SK-N-SH (cell line): ENCODE measurements at regions not wholly inside any gene's neighbourhood (a gene's known extent, or its start where the extent isn't known, plus 50 kb on each side); places are given as distances from the start of the nearest gene placed in this dataset.
"Not testable (repeated sequence)": the region's sequence is repeated elsewhere in the genome, so short reads cannot be mapped to it uniquely, and the experiment has no call there.

Experiments used
- CTCF ChIA-PET: fragments of 300-600, 350-600 bp; formaldehyde crosslinking; extraction: SDS; loops from one replicate; lab custom pipeline; 2021; lab: Yijun Ruan, JAX
- POLR2A ChIA-PET: fragments of 350-600 bp; sonication (Branson Sonifier 250); formaldehyde crosslinking; extraction: SDS; loops from one replicate; lab custom pipeline; 2020; ENCODE audit warnings: antibody characterized with exemption, inconsistent platforms; lab: Yijun Ruan, JAX
- DNase-seq: peaks from one replicate; pipeline ENCODE4 v3.0.0; 2012
- H2AFZ ChIP-seq: fragments of 200-600 bp; sonication (generic); 2 replicates; pipeline ENCODE4 v1.8.1; 2016; ENCODE audit warnings: antibody characterized with exemption, mild to moderate bottlenecking, low read depth
- H3F3A ChIP-seq: fragments of 200-600 bp; sonication (generic); replicated peaks from 2 replicates; pipeline ENCODE3; 2016; ENCODE audit warnings: antibody characterized with exemption, mild to moderate bottlenecking; ENCODE audit not compliant: insufficient read depth
- H3K27ac ChIP-seq, 2 experiments: fragments of 200-500 bp in 1 of 2; fragments of 200-600 bp in 1 of 2; sonication (Bioruptor generic) in 1 of 2; sonication (generic), shearing (Covaris generic) in 1 of 2; 2 replicates each; pipeline versions ENCODE4 v1.5.1 to v1.6.1; 2014 to 2016; ENCODE audit warnings: low read depth in 2 of 2, inconsistent platforms in 1 of 2, low read length in 1 of 2, mild to moderate bottlenecking in 1 of 2, mixed read lengths in 1 of 2
- H3K27me3 ChIP-seq: fragments of 200-600 bp; sonication (generic), shearing (Covaris generic); 2 replicates; pipeline ENCODE4 v1.6.1; 2016; ENCODE audit warnings: mixed run types; ENCODE audit not compliant: insufficient read depth
- H3K36me3 ChIP-seq, 2 experiments: fragments of 200-500 bp in 1 of 2; fragments of 200-600 bp in 1 of 2; sonication (Bioruptor generic) in 1 of 2; sonication (generic) in 1 of 2; replicated peaks in 1 of 2; 2 replicates each; pipeline versions ENCODE3 to v1.5.1; 2014 to 2016; ENCODE audit warnings: low read length in 1 of 2, mild to moderate bottlenecking in 1 of 2; ENCODE audit not compliant: insufficient read depth in 2 of 2, control insufficient read depth in 1 of 2
- H3K4me1 ChIP-seq, 2 experiments: fragments of 200-500 bp in 1 of 2; fragments of 200-600 bp in 1 of 2; sonication (Bioruptor generic) in 1 of 2; sonication (generic), shearing (Covaris generic) in 1 of 2; 2 replicates each; pipeline versions ENCODE4 v1.5.1 to v1.6.1; 2014 to 2016; ENCODE audit warnings: low read depth in 1 of 2, low read length in 1 of 2, mixed run types in 1 of 2; ENCODE audit not compliant: insufficient read depth in 2 of 2, control insufficient read depth in 1 of 2
- H3K4me2 ChIP-seq: fragments of 200-600 bp; sonication (generic), shearing (Covaris generic); 2 replicates; pipeline ENCODE4 v1.6.1; 2017; ENCODE audit warnings: mixed run types
- H3K4me3 ChIP-seq, 2 experiments: fragments of 200-500 bp in 1 of 2; fragments of 200-600 bp in 1 of 2; sonication (Bioruptor generic) in 1 of 2; sonication (generic), shearing (Covaris generic) in 1 of 2; 2 replicates each; pipeline versions ENCODE4 v1.5.1 to v1.8.1; 2014 to 2016; ENCODE audit warnings: low read depth in 2 of 2, inconsistent platforms in 1 of 2, low read length in 1 of 2, mild to moderate bottlenecking in 1 of 2, mixed read lengths in 1 of 2, moderate library complexity in 1 of 2
- H3K79me2 ChIP-seq: fragments of 200-600 bp; sonication (generic); 2 replicates; pipeline ENCODE4 v1.8.1; 2017; ENCODE audit warnings: mild to moderate bottlenecking; ENCODE audit not compliant: insufficient read depth
- H3K9ac ChIP-seq: fragments of 200-600 bp; sonication (generic); 2 replicates; pipeline ENCODE4 v1.6.1; 2017; ENCODE audit warnings: mixed run types
- H3K9me2 ChIP-seq: fragments of 200-600 bp; sonication (generic); 2 replicates; pipeline ENCODE4 v1.6.1; 2017; ENCODE audit warnings: mixed run types
- H3K9me3 ChIP-seq: fragments of 200-600 bp; sonication (generic); 2 replicates; pipeline ENCODE4 v1.6.1; 2017; ENCODE audit warnings: mixed run types, mild to moderate bottlenecking, moderate library complexity
- H4K20me1 ChIP-seq: fragments of 200-600 bp; sonication (generic); 2 replicates; pipeline ENCODE4 v1.6.1; 2017; ENCODE audit warnings: mild to moderate bottlenecking, mixed run types; ENCODE audit not compliant: insufficient read depth
- EZH2phosphoT487 ChIP-seq: fragments of 200-600 bp; sonication (generic); IDR thresholded peaks from 2 replicates; pipeline ENCODE4 v1.6.1; 2017; ENCODE audit warnings: low read depth, mixed run types, mild to moderate bottlenecking, antibody characterized with exemption, moderate library complexity, borderline replicate concordance
- JUND ChIP-seq: IDR thresholded peaks from 2 replicates; pipeline ENCODE4 v1.4.0; 2012
- NFIC ChIP-seq: IDR thresholded peaks from 2 replicates; pipeline ENCODE4 v1.4.0; 2012; ENCODE audit warnings: borderline replicate concordance
- POLR2AphosphoS5 ChIP-seq: IDR thresholded peaks from 2 replicates; pipeline ENCODE4 v1.6.1; 2012; ENCODE audit warnings: low read depth, low read length
- RFX5 ChIP-seq: IDR thresholded peaks from 2 replicates; pipeline ENCODE4 v1.6.1; 2012; ENCODE audit warnings: mild to moderate bottlenecking, improper control_type of control experiment, low read length
- RXRA ChIP-seq: IDR thresholded peaks from 2 replicates; pipeline ENCODE4 v1.4.0; 2012; ENCODE audit warnings: low read depth, mild to moderate bottlenecking, borderline replicate concordance
- SMC3 ChIP-seq: IDR thresholded peaks from 2 replicates; pipeline ENCODE4 v1.6.1; 2012; ENCODE audit warnings: low read depth, low read length, improper control_type of control experiment
- TCF12 ChIP-seq: IDR thresholded peaks from 2 replicates; pipeline ENCODE4 v1.4.0; 2012
- TEAD4 ChIP-seq: IDR thresholded peaks from 2 replicates; pipeline ENCODE4 v1.4.0; 2012; ENCODE audit warnings: mild to moderate bottlenecking, borderline replicate concordance; ENCODE audit not compliant: insufficient read depth
- WGBS: methylation state at CpG from one replicate; pipeline ENCODE4 v1.1.6; 2017; ENCODE audit warnings: low lambda C conversion rate; 5-methylcytosine and 5-hydroxymethylcytosine counted together
- TF ChIP-seq, protein P1 (sequence below): IDR thresholded peaks from 2 replicates; pipeline ENCODE4 v1.6.1; 2012; ENCODE audit warnings: mild to moderate bottlenecking, low read depth, low read length, moderate library complexity
- TF ChIP-seq, protein P2 (sequence below): fragments of 200-600 bp; sonication (generic); IDR thresholded peaks from 2 replicates; pipeline ENCODE4 v1.6.1; 2017; ENCODE audit warnings: antibody characterized with exemption, mild to moderate bottlenecking, moderate library complexity
- TF ChIP-seq, protein P3 (sequence below): fragments of 150-350 bp; IDR thresholded peaks from 2 replicates; pipeline ENCODE4 v1.6.1; 2016; ENCODE audit warnings: mild to moderate bottlenecking, low read depth, low read length
- TF ChIP-seq, protein P4 (sequence below): IDR thresholded peaks from 2 replicates; pipeline ENCODE4 v1.4.0; 2012; ENCODE audit warnings: low read depth
- TF ChIP-seq, protein P5 (sequence below): IDR thresholded peaks from 2 replicates; pipeline ENCODE4 v1.4.0; 2012; ENCODE audit warnings: low read depth, borderline replicate concordance
- TF ChIP-seq, protein P6 (sequence below): IDR thresholded peaks from 2 replicates; pipeline ENCODE4; 2012

DNA sequence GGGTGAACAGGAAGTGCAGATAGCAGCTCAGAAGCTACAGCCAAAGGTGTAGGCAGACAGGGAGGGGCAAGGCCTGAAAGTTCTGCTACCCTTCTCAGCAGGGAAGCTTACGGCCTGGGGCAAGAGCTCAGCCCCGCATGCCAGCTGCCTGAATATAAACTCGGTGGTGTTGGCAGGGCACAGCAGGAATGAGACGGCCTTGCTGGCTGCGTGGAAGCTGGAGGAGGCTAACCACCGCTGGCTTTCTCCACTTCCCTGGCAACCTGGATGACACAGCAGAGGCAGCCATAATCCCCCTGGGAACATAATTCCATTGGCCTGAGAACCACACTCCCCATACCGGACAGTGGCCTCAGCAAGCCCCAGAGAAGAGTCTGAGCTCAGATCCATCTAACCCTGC lies 81.9 kb upstream of the PRRC2C start:
- Histone ChIP-seq H3K27ac (no peak overlapping the region), H2AFZ (no peak overlapping the region), H4K20me1 (no peaks in the 10 kb centered on the region), H3K9ac (no peak overlapping the region), H3K4me3 (no peak overlapping the region), H3K9me3 (no peaks in the 10 kb centered on the region), H3K9me2 (no peaks in the 10 kb centered on the region), H3K4me1 (no peaks in the 10 kb centered on the region), H3K79me2 (no peaks in the 10 kb centered on the region; the same call in 1 of the 2 replicates), H3K36me3 (no peaks in the 10 kb centered on the region), H3K27me3 (no peaks in the 10 kb centered on the region), H3K4me2 (no peak overlapping the region), H3F3A (no peaks in the 10 kb centered on the region)
- CTCF ChIA-PET = interaction anchor here (0.8 to 1.4 kb wide), 3 partner anchors 82 to 158 kb away, joined by 3 read pairs; partner anchors contain the start of genes FMO4 and PRRC2C
- 50% methylated on average over 1 of the region's 7 CpGs for WGBS
- no peak for DNase-seq
- TF ChIP-seq, protein P1, sequence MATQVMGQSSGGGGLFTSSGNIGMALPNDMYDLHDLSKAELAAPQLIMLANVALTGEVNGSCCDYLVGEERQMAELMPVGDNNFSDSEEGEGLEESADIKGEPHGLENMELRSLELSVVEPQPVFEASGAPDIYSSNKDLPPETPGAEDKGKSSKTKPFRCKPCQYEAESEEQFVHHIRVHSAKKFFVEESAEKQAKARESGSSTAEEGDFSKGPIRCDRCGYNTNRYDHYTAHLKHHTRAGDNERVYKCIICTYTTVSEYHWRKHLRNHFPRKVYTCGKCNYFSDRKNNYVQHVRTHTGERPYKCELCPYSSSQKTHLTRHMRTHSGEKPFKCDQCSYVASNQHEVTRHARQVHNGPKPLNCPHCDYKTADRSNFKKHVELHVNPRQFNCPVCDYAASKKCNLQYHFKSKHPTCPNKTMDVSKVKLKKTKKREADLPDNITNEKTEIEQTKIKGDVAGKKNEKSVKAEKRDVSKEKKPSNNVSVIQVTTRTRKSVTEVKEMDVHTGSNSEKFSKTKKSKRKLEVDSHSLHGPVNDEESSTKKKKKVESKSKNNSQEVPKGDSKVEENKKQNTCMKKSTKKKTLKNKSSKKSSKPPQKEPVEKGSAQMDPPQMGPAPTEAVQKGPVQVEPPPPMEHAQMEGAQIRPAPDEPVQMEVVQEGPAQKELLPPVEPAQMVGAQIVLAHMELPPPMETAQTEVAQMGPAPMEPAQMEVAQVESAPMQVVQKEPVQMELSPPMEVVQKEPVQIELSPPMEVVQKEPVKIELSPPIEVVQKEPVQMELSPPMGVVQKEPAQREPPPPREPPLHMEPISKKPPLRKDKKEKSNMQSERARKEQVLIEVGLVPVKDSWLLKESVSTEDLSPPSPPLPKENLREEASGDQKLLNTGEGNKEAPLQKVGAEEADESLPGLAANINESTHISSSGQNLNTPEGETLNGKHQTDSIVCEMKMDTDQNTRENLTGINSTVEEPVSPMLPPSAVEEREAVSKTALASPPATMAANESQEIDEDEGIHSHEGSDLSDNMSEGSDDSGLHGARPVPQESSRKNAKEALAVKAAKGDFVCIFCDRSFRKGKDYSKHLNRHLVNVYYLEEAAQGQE = no peak
- TF ChIP-seq TCF12 (no peak), NFIC (no peak), RXRA (no peak), TEAD4 (no peak), RFX5 (no peak), EZH2phosphoT487 (no peak)
- TF ChIP-seq, protein P2, sequence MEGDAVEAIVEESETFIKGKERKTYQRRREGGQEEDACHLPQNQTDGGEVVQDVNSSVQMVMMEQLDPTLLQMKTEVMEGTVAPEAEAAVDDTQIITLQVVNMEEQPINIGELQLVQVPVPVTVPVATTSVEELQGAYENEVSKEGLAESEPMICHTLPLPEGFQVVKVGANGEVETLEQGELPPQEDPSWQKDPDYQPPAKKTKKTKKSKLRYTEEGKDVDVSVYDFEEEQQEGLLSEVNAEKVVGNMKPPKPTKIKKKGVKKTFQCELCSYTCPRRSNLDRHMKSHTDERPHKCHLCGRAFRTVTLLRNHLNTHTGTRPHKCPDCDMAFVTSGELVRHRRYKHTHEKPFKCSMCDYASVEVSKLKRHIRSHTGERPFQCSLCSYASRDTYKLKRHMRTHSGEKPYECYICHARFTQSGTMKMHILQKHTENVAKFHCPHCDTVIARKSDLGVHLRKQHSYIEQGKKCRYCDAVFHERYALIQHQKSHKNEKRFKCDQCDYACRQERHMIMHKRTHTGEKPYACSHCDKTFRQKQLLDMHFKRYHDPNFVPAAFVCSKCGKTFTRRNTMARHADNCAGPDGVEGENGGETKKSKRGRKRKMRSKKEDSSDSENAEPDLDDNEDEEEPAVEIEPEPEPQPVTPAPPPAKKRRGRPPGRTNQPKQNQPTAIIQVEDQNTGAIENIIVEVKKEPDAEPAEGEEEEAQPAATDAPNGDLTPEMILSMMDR = no peak
- TF ChIP-seq, protein P3, sequence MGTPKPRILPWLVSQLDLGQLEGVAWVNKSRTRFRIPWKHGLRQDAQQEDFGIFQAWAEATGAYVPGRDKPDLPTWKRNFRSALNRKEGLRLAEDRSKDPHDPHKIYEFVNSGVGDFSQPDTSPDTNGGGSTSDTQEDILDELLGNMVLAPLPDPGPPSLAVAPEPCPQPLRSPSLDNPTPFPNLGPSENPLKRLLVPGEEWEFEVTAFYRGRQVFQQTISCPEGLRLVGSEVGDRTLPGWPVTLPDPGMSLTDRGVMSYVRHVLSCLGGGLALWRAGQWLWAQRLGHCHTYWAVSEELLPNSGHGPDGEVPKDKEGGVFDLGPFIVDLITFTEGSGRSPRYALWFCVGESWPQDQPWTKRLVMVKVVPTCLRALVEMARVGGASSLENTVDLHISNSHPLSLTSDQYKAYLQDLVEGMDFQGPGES = no peak
- TF ChIP-seq, protein P4, sequence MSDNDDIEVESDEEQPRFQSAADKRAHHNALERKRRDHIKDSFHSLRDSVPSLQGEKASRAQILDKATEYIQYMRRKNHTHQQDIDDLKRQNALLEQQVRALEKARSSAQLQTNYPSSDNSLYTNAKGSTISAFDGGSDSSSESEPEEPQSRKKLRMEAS = no peak
- POLR2A ChIA-PET = no interaction called here

DNA sequence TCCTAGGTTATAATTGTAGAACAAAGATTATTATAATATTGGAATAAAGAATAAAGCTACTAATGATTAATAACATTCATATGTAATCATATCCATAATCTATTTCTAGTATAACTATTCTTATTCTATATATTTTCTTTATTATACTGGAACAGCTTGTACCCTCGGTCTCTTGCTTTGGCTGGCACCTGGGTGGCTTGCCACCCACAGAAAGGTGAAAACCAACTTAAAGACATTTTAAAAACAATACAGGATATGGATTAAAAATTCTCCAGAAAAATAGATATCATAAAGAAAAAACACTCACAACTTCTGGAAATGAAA lies 80.0 kb upstream of the PRRC2C start:
- Histone ChIP-seq H3F3A (no peaks in the 10 kb centered on the region), H3K4me1 (no peaks in the 10 kb centered on the region), H3K36me3 (no peaks in the 10 kb centered on the region), H3K4me2 (no peak overlapping the region), H4K20me1 (no peaks in the 10 kb centered on the region), H3K9me3 (no peaks in the 10 kb centered on the region), H3K79me2 (no peaks in the 10 kb centered on the region; the same call in 1 of the 2 replicates), H3K4me3 (no peak overlapping the region), H3K27me3 (no peaks in the 10 kb centered on the region), H3K9me2 (no peaks in the 10 kb centered on the region), H3K27ac (no peak overlapping the region), H2AFZ (no peak overlapping the region), H3K9ac (no peak overlapping the region)
- no peak for DNase-seq
- POLR2A ChIA-PET = no interaction called here
- no peak for TF ChIP-seq TCF12
- TF ChIP-seq, protein P5, sequence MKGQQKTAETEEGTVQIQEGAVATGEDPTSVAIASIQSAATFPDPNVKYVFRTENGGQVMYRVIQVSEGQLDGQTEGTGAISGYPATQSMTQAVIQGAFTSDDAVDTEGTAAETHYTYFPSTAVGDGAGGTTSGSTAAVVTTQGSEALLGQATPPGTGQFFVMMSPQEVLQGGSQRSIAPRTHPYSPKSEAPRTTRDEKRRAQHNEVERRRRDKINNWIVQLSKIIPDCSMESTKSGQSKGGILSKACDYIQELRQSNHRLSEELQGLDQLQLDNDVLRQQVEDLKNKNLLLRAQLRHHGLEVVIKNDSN = no peak
- TF ChIP-seq, protein P6, sequence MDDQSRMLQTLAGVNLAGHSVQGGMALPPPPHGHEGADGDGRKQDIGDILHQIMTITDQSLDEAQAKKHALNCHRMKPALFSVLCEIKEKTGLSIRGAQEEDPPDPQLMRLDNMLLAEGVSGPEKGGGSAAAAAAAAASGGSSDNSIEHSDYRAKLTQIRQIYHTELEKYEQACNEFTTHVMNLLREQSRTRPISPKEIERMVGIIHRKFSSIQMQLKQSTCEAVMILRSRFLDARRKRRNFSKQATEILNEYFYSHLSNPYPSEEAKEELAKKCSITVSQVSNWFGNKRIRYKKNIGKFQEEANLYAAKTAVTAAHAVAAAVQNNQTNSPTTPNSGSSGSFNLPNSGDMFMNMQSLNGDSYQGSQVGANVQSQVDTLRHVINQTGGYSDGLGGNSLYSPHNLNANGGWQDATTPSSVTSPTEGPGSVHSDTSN = no peak
- no peak for TF ChIP-seq SMC3
- no peak for TF ChIP-seq JUND
- no peak for TF ChIP-seq POLR2AphosphoS5
- CTCF ChIA-PET = interaction anchor here (1.1 kb wide), 3 partner anchors 8 to 1715 kb away, joined by 3 read pairs; no protein-coding TSS in a partner anchor
- 32% methylated on average over 1 of the region's 1 CpG for WGBS

DNA sequence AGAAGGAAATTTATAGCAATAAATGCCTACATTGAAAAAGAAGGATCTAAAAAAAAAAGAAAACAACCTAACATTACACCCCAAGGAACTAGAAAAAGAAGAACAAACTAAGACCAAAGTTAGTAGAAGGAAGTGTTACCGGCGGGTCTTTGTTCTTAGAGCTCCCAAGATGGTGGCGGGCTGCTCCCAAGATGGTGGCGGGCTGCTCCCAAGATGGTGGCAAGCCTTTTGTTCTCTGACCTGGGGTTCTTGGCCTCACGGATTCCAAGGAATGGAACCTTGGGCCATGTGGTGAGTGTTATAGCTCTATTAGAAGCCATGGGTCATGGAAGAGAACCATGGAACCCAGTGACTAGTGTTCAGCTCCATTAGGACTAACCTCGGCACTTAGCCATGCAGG lies 71.8 kb upstream of the PRRC2C start:
- CTCF ChIA-PET, H3K4me3 ChIP-seq, H3K9me3 ChIP-seq, H3K4me1 ChIP-seq, H4K20me1 ChIP-seq, H3K36me3 ChIP-seq, H3K9ac ChIP-seq, H3K79me2 ChIP-seq, DNase-seq, H3K27me3 ChIP-seq, H2AFZ ChIP-seq, H3K9me2 ChIP-seq, POLR2A ChIA-PET, H3K4me2 ChIP-seq, H3K27ac ChIP-seq, H3F3A ChIP-seq: not testable (repeated sequence)
- 64% methylated on average over 6 of the region's 6 CpGs for WGBS
